Endothelial cell of umbilical vein (primary cell): ENCODE measurements at regions not wholly inside any gene's neighbourhood (a gene's known extent, or its start where the extent isn't known, plus 50 kb on each side); places are given as distances from the start of the nearest gene placed in this dataset.

Source experiments
- BruUV-seq: library from RNA; stranded (reverse); fragments of 400-500 nt; replicated peaks from 2 replicates; lab custom pipeline; 2021; lab: Mats Ljungman, UMichigan
- CTCF ChIA-PET: fragments of 300-600, 350-600 bp; sonication (Branson Sonifier 250); formaldehyde crosslinking; loops from one replicate; lab custom pipeline; 2021; ENCODE audit warnings: antibody characterized with exemption, inconsistent platforms; lab: Charles Lee
- POLR2A ChIA-PET: fragments of 300-600, 350-600 bp; sonication (Branson Sonifier 250); formaldehyde crosslinking; loops from one replicate; lab custom pipeline; 2021; ENCODE audit warnings: antibody characterized with exemption, inconsistent platforms; lab: Charles Lee
- DNase-seq: peaks from one replicate; pipeline ENCODE4 v3.0.0-alpha.2; 2011; ENCODE audit warnings: low read depth, low spot score
- FAIRE-seq: peaks from 2 replicates; lab custom pipeline; 2011; peaks lifted over from hg19 to GRCh38; lab: Jason Lieb, UNC
- H2AFZ ChIP-seq: 2 replicates; pipeline ENCODE4 v1.6.0; 2012; ENCODE audit warnings: low read depth, low read length, control low read depth, inconsistent platforms
- H3K27ac ChIP-seq: 2 replicates; pipeline ENCODE4 v1.5.1; 2011; ENCODE audit warnings: low read depth, mild to moderate bottlenecking, control low read depth, low read length, moderate library complexity; ENCODE audit not compliant: insufficient read depth
- H3K27me3 ChIP-seq, 2 experiments: 2 replicates each; pipeline versions ENCODE4 v1.6.0 to v1.6.1; 2011; ENCODE audit warnings: low read length in 2 of 2, mixed read lengths in 1 of 2; ENCODE audit not compliant: control insufficient read depth in 2 of 2, insufficient read depth in 2 of 2
- H3K36me3 ChIP-seq, 2 experiments: 2 replicates in 1 of 2; 3 replicates in 1 of 2; pipeline ENCODE4 v1.5.1; 2011; ENCODE audit warnings: low read length in 2 of 2, mild to moderate bottlenecking in 1 of 2, moderate library complexity in 1 of 2; ENCODE audit not compliant: control insufficient read depth in 2 of 2, insufficient read depth in 2 of 2; ENCODE audit errors: extremely low read depth in 1 of 2
- H3K4me1 ChIP-seq: 3 replicates; pipeline ENCODE4 v1.5.1; 2011; ENCODE audit warnings: mild to moderate bottlenecking, low read length; ENCODE audit not compliant: control insufficient read depth, insufficient read depth; ENCODE audit errors: extremely low read depth
- H3K4me2 ChIP-seq: 2 replicates; pipeline ENCODE4 v1.6.1; 2011; ENCODE audit warnings: low read length, control low read depth, mixed read lengths; ENCODE audit not compliant: insufficient read depth
- H3K4me3 ChIP-seq, 3 experiments: fragments of 200-600 bp in 1 of 3; sonication (generic), shearing (Covaris generic) in 1 of 3; replicated peaks in 1 of 3; 2 replicates each; pipeline ENCODE4 v1.5.1; 2011 to 2016; ENCODE audit warnings: control low read depth in 3 of 3, low read length in 3 of 3, mild to moderate bottlenecking in 2 of 3, inconsistent platforms in 1 of 3, low read depth in 1 of 3, moderate library complexity in 1 of 3; ENCODE audit not compliant: insufficient read depth in 1 of 3
- H3K79me2 ChIP-seq: 2 replicates; pipeline ENCODE4 v1.6.0; 2012; ENCODE audit warnings: low read length, inconsistent platforms; ENCODE audit not compliant: control insufficient read depth, insufficient read depth
- H3K9ac ChIP-seq: replicated peaks from 2 replicates; pipeline ENCODE3; 2011; ENCODE audit warnings: low read length, control low read depth; ENCODE audit not compliant: insufficient read depth; ENCODE audit errors: extremely low read depth
- H3K9me1 ChIP-seq: replicated peaks from 3 replicates; pipeline ENCODE4 v1.6.0; 2011; ENCODE audit warnings: mild to moderate bottlenecking, low read length; ENCODE audit not compliant: control insufficient read depth, insufficient read depth; ENCODE audit errors: extremely low read depth
- H3K9me3 ChIP-seq: replicated peaks from 2 replicates; pipeline ENCODE4 v1.5.1; 2012; ENCODE audit warnings: low read length, inconsistent platforms; ENCODE audit not compliant: control insufficient read depth, insufficient read depth
- H4K20me1 ChIP-seq: replicated peaks from 2 replicates; pipeline ENCODE3; 2011; ENCODE audit warnings: mild to moderate bottlenecking, low read length; ENCODE audit not compliant: control insufficient read depth, insufficient read depth; ENCODE audit errors: extremely low read depth
- CTCF ChIP-seq, 2 donors: IDR thresholded peaks; 1 replicate in 1 of 2; 2 replicates in 1 of 2; pipeline ENCODE4 v1.5.1; 2011; ENCODE audit warnings: low read length in 2 of 2, mild to moderate bottlenecking in 2 of 2, moderate library complexity in 2 of 2, control low read depth in 1 of 2, inconsistent platforms in 1 of 2, low read depth in 1 of 2; ENCODE audit not compliant: insufficient read depth in 1 of 2; ENCODE audit errors: extremely low read depth in 1 of 2
- EZH2 ChIP-seq: IDR thresholded peaks from 2 replicates; pipeline ENCODE4 v1.6.1; 2012; ENCODE audit warnings: borderline replicate concordance, low read depth, mild to moderate bottlenecking, moderate library complexity, low read length, inconsistent platforms; ENCODE audit not compliant: severe bottlenecking
- FOS ChIP-seq: IDR thresholded peaks from 2 replicates; pipeline ENCODE4 v1.6.1; 2011; ENCODE audit warnings: mild to moderate bottlenecking, low read length, moderate library complexity, borderline replicate concordance; ENCODE audit not compliant: insufficient read depth
- GATA2 ChIP-seq: IDR thresholded peaks from 2 replicates; pipeline ENCODE4 v1.7.0; 2011; ENCODE audit warnings: low read depth, mild to moderate bottlenecking, moderate library complexity, mixed read lengths, low read length; ENCODE audit not compliant: insufficient read length, insufficient read depth
- JUN ChIP-seq: IDR thresholded peaks from 2 replicates; pipeline ENCODE4 v1.6.1; 2011; ENCODE audit warnings: borderline replicate concordance, low read depth; ENCODE audit not compliant: insufficient read length, insufficient read depth
- MAX ChIP-seq: IDR thresholded peaks from 2 replicates; pipeline ENCODE4 v1.6.1; 2011; ENCODE audit not compliant: insufficient read depth, insufficient read length
- MYC ChIP-seq: IDR thresholded peaks from one replicate; pipeline ENCODE4 v1.6.1; 2011; ENCODE audit warnings: mild to moderate bottlenecking, low read depth, low read length
- POLR2A ChIP-seq: IDR thresholded peaks from 2 replicates; pipeline ENCODE4 v1.6.1; 2012; ENCODE audit warnings: low read depth, mild to moderate bottlenecking, control low read depth, low read length
- POLR2AphosphoS5 ChIP-seq: IDR thresholded peaks from 2 replicates; pipeline ENCODE4 v1.6.1; 2012; ENCODE audit warnings: low read depth, mild to moderate bottlenecking, control low read depth, low read length, moderate library complexity; ENCODE audit not compliant: insufficient read depth
- dilution Hi-C: fragments of 300-500 bp; cut with MboI; formaldehyde crosslinking; loops from one replicate; pipeline ENCODE4 v1.15.0; 2019; ENCODE audit warnings: low sequenced_read_pairs; ENCODE audit not compliant: extremely low pct_ligation_motif_present
- intact Hi-C: fragments of 100-400 bp; cut with micrococcal nuclease; formaldehyde crosslinking; loops from one replicate; pipeline ENCODE4 v1.10.0; 2022

GRCh38 chr2:16312771-16313170 is 352.9 kb downstream of the CYRIA start:
- Histone ChIP-seq H3K4me2 (no peak overlapping the region), H3K27me3 (no peaks in the 10 kb centered on the region), H3K4me3 (no peak overlapping the region), H3K9me3 (peaks cover 4% of the 10 kb centered on the region), H3K9ac (no peak overlapping the region), H2AFZ (no peak overlapping the region), H3K79me2 (no peaks in the 10 kb centered on the region), H3K4me1 (no peaks in the 10 kb centered on the region), H3K27ac (no peak overlapping the region), H4K20me1 (no peaks in the 10 kb centered on the region), H3K36me3 (no peaks in the 10 kb centered on the region), H3K9me1 (no peaks in the 10 kb centered on the region)
- FAIRE-seq (no peak), DNase-seq (no peak)
- intact Hi-C loops, result no loop called here
- ChIA-PET POLR2A (no interaction called here), CTCF (no interaction called here)
- dilution Hi-C loops, result no loop called here
- TF ChIP-seq GATA2 (no peak), EZH2 (no peak), MAX (no peak), POLR2AphosphoS5 (no peak), POLR2A (no peak), FOS (no peak), MYC (no peak), CTCF (IDR thresholded peaks at IDR 0.05; ENCODE audit: extremely low read depth in 1 of 2, insufficient read depth in 1 of 2, low read depth in 1 of 2, low read length in 2 of 2) (no peak), JUN (no peak)
- no TSS peak for BruUV-seq
